ENCODE measurements at regions not wholly inside any gene's neighbourhood (a gene's known extent, or its start where the extent isn't known, plus 50 kb on each side); places are given as distances from the start of the nearest gene placed in this dataset.

DNA sequence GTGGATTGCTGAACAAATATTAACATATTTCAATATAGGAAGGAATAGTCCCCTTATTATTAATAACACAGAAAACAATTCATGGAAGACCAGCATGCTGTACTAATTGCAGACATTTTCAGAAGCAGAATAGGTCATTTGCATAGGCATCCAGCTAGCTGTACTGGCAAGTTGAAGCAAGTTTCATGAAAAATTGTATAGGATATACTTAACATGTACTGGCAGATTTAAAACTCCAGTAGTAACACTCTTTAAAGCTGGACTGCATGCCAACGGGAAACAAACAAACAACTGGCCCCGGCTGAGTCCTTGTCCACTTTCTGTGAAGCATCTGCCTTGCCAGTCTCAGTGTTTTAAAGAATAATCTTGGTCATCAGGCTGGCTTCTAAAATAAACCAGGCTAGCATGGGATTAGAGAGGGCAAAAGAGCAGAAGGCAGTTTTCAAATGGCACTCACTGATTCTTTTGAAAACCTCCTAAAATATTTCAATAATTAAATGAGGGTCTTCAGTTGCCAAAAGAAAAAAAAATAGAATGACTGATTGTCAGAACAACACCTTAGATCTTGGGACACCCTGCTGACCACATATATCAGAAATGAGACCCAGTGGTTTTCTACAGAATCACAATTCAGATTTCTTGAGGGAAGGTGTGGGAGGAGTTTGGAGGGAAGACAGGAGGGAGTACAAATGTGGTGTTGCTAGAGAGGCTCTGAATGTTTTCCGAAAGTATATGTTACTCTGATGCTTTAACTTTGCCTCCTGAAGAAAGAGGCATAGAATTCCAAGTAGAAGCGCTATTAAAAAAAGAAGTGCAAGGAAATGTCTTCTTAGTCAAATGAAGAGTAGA is 122.5 kb upstream of the KRAS start:
- Histone ChIP-seq H3K36me3 (no peaks in the 10 kb centered on the region), H3K4me1 (peaks cover 0 to 20% (median 0%) of the 10 kb centered on the region in 9 donors), H3K9me3 (no peaks in the 10 kb centered on the region), H3K27me3 (no peaks in the 10 kb centered on the region), H3K4me3 (no peak overlapping the region), H3K27ac (no peak overlapping the region)
- DNase-seq = no peak
- no peak for ATAC-seq
- WGBS, 2 donors = 78 to 87% methylated on average over 4 of the region's 4 CpGs
- TF ChIP-seq, protein P1, sequence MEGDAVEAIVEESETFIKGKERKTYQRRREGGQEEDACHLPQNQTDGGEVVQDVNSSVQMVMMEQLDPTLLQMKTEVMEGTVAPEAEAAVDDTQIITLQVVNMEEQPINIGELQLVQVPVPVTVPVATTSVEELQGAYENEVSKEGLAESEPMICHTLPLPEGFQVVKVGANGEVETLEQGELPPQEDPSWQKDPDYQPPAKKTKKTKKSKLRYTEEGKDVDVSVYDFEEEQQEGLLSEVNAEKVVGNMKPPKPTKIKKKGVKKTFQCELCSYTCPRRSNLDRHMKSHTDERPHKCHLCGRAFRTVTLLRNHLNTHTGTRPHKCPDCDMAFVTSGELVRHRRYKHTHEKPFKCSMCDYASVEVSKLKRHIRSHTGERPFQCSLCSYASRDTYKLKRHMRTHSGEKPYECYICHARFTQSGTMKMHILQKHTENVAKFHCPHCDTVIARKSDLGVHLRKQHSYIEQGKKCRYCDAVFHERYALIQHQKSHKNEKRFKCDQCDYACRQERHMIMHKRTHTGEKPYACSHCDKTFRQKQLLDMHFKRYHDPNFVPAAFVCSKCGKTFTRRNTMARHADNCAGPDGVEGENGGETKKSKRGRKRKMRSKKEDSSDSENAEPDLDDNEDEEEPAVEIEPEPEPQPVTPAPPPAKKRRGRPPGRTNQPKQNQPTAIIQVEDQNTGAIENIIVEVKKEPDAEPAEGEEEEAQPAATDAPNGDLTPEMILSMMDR (IDR thresholded peaks at IDR 0.05) = no peak
- intact Hi-C loops (cut with DNase I) = no loop called here

DNA sequence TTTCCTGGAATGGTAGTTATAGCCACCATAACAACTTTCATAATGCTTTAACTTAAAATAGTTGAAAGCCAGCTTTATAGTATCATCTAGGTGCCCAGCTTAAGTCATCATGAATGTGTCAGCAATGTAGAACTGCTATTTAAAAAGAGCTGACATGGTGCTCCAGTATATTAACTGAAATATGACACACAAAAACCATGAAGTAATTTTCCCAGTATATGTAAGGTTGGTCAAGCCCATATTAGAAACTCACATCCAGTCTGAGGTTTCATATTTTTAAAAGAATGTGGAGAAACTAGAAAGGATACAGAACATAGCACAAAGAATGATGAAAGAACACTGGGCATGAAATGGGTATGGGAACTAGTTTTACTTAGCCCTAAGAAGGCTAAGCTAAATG is 121.3 kb upstream of the KRAS start:
- DNase-seq (no peak), ATAC-seq (no peak)
- no peaks in the 10 kb centered on the region for H3K27me3 ChIP-seq
- peaks cover 0 to 9% (median 0%) of the 10 kb centered on the region in 9 donors for H3K4me1 ChIP-seq
- H3K9me3 ChIP-seq = no peaks in the 10 kb centered on the region
- H3K27ac ChIP-seq = no peak overlapping the region
- TF ChIP-seq, protein P1 (IDR thresholded peaks at IDR 0.05) = no peak
- intact Hi-C loops (cut with DNase I) = no loop called here
- no peak overlapping the region for H3K4me3 ChIP-seq
- H3K36me3 ChIP-seq = no peaks in the 10 kb centered on the region

DNA sequence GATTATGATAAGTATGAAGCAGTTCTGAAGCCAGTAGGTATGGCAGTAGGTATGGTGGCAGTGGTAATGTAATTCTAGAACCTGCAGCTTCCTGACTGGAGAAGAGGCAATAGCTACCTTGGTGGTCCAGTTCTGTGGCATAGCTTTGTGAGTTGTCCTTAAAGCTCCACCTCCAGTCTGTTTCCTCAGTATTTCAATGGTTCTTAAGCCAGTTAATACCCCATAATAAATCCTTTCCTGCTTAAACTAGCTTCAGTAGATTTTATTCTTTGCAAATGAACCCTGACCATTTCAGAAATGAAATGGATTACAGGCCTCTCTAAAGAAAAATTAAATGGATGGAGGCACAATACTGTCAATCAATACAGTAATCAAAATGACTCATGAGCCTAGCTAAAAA is 117.8 kb upstream of the KRAS start:
- no peaks in the 10 kb centered on the region for H3K27me3 ChIP-seq
- no peaks in the 10 kb centered on the region for H3K36me3 ChIP-seq
- DNase-seq (no peak), ATAC-seq (no peak)
- H3K9me3 ChIP-seq = no peaks in the 10 kb centered on the region
- no peaks in the 10 kb centered on the region for H3K4me1 ChIP-seq
- H3K4me3 ChIP-seq = no peak overlapping the region
- intact Hi-C loops (cut with DNase I) = no loop called here
- no peak overlapping the region for H3K27ac ChIP-seq
- TF ChIP-seq, protein P1 (IDR thresholded peaks at IDR 0.05) = no peak

DNA sequence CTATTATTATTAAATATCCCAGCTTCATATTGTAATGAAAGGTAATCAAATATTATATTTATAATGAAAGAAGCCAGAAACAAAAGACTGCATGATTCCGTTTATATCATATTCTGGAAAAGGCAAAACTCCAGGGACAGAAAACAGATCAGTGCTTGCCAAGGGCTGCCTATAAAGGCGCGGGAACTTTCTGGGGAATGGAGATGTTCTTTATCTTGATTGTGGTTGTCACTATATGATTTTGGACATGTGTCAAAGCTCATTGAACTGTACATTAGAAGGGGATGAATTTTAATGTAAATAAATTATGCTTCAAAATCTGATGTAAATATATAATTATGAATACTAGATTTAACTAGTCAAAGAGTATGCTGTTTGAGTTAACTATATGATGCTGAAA is 115.4 kb upstream of the KRAS start:
- 60 to 62% methylated on average over 3 of the region's 3 CpGs for WGBS, 2 donors
- Histone ChIP-seq H3K4me3 (no peak overlapping the region), H3K4me1 (no peaks in the 10 kb centered on the region), H3K9me3 (no peaks in the 10 kb centered on the region), H3K36me3 (no peaks in the 10 kb centered on the region), H3K27ac (no peak overlapping the region), H3K27me3 (no peaks in the 10 kb centered on the region)
- no peak for ATAC-seq
- intact Hi-C loops (cut with DNase I) = no loop called here
- TF ChIP-seq, protein P1 (IDR thresholded peaks at IDR 0.05) = no peak
- no peak for DNase-seq
